Inflammatory macrophage (primary cell): ENCODE measurements at regions not wholly inside any gene's neighbourhood (a gene's known extent, or its start where the extent isn't known, plus 50 kb on each side); places are given as distances from the start of the nearest gene placed in this dataset.

Experiments used
- DNase-seq, 2 donors: peaks; one replicate each; pipeline ENCODE4 v3.0.0-alpha.2; 2020 to 2022

DNA sequence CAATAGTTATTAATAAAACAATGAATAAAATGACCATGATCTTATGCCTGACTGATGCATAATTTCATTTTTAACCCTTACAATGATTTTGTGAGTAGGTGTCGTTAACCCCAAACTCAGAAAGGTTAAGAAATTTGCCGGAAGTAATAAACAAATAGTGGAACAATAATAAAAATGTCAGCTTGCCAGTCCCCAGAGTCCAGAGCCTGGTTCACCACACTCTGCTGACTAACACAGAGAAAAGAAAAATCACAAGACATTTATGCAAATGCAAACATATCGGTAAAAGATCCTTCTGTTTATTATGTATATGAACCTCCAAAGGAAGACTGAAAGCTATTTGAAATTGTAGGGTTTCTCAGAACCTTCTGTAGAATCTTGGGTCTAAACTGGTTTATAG lies 563.7 kb downstream of the EFNB2 start:
- no peak for DNase-seq

DNA sequence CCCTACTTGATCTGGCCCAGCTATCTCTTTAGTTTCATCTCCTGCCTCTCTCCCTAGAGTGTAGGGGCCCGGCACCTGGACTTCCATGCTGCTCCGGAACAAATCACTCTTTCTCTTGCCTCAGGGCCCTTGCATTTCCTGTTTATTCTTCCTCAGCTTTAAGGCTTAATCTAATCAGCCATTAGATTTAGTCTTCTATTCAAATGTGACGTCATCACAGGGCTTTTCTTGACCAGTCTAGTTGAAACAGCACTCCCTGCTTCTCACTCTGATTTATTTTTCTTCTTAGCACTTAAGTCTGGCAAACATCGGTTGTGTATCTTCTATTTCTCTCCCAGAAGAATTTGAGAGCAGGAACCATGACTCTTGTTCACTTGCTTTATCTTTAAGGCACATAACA lies 564.1 kb downstream of the EFNB2 start:
- no peak for DNase-seq

DNA sequence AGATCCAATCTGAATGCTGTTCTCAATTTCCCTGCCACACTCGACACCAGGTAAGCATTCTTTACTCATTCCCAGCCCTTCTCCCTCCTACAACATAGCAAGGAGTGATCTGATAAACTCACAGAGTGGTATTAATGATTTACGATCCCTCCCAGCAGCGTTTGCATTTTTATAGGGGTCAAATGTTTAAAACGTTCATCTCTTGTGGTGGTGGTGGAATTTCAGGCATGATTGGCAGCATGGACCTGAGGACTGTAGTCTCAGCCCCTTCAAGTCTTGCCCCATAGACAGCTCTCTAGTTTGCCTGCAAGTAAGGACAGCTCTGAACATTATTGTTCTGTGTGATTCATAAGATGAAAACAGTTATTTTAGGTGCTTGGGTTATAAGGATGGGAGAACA lies 565.7 kb downstream of the EFNB2 start:
- DNase-seq: no peak

- no peak for DNase-seq
These were observed 569.6 kb downstream of the EFNB2 start for GRCh38 chr13:105965910-105966309.

DNA sequence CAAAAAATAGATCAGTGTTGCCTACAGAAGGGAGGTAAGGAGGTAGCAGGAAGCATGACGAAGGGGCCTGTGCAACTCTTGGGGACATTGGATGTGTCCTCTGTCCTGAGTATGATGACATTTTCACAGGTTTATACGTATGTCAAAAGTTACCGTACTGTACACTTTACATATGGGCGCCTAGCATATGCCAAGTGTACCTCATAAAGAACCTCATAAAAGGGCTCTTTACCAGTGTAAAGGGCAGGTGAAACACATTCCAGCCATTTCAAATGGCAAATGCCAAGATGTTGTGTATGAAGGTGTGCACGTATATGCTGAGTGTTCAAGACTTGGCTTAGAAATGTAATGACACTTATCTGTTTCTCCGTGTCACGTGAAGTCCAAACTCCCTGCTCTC lies 573.4 kb downstream of the EFNB2 start:
- no peak for DNase-seq

GRCh38 chr13:105961438-105961837 lies 574.0 kb downstream of the EFNB2 start:
- no peak for DNase-seq

DNA sequence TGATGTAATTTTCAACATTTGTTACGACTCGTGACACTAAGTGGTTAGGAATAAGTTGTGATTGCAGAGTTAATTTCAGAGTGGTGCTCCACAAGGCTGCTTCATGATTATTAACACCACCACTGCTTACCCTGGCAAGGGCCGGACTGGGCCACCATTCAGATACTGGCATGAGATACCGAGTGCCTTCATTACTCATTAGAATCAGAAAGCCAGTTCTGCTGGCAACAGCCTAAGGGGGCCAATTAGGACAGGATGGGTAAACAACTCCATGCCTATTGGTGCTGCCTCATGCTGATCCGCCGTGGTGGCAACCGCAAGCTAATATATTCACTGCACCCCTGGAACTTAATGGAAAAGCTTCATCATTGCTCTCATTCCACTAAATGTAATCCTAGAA lies 575.1 kb downstream of the EFNB2 start:
- no peak for DNase-seq

DNA sequence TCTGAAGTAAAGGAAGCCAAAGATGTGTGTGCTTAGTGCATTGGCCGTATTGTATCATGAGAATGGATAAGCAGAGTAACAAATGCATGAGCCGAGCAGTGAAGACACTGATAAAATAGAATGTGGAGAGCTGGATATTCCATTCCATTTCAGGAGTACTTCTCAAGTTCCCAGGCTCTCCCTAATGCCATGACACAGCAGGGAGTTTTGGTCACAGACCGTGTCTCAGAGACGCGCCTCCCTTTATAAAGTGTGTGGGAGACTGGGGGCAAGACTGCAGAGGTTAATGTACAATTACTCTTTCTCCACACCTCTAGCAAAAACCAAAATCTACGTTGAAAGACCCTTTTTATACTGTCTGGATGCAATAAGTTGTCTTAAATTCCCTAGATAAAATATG lies 575.6 kb downstream of the EFNB2 start:
- no peak for DNase-seq

DNA sequence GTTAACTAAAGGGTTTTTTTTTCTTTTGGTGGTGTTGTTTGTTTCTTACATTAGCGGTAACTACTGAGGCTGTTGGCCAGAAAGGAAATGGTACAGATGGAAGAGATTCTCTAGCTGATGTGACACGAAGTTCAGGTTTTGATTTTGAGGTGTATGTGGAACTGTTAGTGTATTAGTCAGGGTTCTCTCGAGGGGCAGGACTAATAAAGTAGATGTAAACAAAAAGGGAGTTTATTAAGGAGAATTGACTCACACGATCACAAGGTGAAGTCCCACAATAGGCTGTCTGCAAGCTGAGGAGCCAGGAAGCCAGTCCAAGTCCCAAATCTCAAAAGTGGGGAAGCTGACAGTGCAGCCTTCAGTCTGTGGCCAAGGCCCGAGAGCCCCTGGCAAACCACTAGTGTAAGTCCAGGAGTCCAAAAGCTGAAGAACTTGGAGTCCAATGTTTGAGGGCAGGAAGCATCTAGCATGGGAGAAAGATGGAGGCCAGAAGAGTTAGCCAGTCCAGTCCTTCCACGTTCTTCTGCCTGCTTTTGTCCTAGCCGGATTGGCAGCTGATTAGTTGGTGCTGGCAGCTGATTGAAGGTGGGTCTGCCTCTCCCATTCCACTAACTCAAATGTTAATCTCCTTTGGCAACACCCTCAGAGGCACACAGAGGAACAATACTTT lies 577.6 kb downstream of the EFNB2 start:
- DNase-seq: no peak

DNA sequence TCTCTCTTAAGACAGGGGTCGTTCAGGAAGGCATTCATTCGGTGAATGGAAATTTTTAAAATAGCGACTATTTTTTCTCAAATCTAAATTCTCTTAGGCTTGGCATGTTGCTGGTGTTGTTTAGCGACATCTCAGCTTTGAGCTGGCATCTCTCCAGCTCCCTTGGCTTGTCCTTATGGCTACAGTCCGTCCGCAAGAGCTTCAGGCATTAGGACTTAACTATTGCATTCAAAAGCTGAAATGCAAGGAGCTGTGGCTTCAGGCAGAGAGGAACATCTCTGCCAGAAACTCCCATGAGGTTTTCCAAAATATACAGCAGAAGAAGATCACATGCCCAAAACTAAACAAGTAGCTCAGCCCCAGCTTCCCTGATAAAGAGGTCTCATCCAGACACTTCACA lies 578.5 kb downstream of the EFNB2 start:
- DNase-seq: no peak

GRCh38 chr13:105952973-105953290 lies 582.5 kb downstream of the EFNB2 start:
- DNase-seq: no peak

- no peak for DNase-seq
These were observed 583.1 kb downstream of the EFNB2 start for GRCh38 chr13:105952233-105952972.

DNA sequence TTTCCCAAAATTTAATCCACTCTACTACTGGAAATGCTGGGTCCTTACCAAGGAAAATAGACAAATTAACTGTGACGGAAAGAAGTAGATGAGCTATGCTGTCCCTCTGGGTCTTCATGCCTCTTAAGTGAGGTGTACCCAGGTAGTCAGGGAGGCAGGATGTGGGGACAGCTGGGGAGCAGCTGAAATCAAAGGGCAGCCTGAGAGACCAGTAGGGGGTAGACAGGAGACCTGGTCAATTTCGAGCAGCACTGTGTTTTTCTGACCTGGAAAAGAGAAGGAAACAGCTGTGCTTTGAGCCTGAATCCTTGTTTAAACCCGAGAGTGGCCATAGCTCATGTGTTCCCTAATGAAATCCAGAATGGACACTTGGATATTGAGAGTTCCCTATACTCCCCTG lies 587.3 kb downstream of the EFNB2 start:
- no peak for DNase-seq

DNA sequence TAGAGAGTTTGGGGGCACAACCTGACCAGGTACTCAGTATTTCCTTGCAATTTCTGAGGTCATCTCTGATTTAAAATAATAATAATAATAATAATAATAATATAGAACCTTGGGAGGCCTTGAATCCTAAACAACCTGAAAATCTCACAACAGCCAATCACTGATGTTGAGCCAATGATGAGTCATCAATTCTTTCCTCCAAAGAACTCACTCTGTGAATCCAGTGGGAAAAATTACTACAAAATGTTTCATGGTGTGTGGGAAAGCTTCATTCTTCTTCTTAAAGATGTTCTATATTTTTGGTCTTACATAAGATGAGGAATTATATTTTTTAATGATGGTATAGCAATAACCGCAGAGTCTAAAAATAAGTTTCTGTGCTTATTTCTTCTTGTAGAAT lies 594.6 kb downstream of the EFNB2 start:
- no peak for DNase-seq

GRCh38 chr13:105937451-105937850 lies 598.0 kb downstream of the EFNB2 start:
- no peak for DNase-seq

DNA sequence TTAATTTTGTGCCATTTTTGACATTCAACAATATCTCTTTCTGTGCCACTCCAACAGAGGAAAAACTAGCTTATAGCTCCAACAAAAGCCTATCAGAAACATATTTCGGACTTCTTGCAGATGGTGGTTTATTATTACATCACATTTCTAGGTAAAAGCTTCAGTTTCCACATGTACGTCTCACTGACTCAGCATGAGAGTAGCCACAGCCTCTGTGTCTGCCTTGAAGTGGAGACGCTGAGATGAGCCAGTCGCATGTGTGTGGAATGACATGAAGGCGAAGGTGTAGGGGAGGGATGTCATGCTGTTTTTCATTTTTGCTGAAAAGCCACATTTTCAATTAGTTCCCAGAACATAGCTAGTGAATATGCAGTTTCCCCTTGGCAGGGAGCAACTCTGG lies 598.6 kb downstream of the EFNB2 start:
- no peak for DNase-seq

DNA sequence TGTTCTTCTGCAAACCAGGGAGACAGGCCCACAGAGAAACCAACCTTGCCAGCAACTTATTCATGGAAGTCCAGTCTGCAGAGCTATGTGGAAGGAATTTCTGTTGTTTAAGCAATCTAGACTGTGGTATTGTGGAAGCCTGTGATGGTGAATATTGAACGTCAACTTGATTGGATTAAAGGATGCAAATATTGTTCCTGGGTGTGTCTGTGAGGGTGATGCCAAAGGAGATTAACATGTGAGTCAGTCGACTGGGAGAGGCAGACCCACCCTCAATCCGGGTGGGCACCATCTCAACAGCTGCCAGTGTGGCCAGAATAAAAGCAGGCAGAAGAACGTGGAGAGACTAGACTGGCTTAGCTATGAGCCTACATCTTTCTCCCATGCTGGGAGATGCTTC lies 606.0 kb downstream of the EFNB2 start:
- DNase-seq: no peak

DNA sequence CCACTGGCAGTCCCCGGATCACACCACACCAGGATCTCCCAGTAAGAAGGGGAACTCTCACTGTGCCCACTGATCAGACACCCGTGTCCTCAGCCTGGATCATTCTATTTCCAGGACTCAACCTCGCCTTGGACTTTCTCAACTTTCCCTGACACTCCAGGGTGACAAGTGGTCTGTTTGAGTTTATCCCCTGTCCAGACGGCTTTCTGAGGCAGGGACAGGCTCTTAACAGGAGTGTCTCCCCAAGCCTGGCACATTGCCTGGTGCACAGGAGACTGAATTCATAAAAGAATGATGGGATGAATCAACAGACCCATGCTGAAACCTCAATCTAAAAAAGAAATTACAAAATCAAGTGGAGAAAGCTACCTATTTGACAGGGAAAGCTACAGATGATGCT lies 606.6 kb downstream of the EFNB2 start:
- no peak for DNase-seq

DNA sequence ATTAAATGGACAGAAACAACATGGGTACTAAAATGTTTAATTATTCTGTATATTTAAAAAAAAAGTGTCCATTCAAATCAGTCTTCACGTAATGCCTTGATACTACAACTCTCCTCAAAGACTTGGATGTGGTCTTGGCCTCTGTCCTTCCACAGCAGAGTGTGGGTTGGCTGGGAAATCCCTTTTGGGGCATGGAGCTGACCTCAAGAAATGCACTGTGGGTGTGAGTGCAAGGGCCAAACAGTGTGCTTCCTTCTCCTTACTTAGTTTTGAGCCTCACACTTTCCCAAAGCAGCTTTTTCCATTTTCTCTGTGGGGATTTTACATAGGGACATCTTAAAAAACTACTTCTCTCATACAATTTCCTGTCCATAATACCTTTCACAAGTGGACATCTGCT lies 607.4 kb downstream of the EFNB2 start:
- no peak for DNase-seq

- DNase-seq: no peak
These were observed 610.0 kb downstream of the EFNB2 start for GRCh38 chr13:105925496-105925895.

DNA sequence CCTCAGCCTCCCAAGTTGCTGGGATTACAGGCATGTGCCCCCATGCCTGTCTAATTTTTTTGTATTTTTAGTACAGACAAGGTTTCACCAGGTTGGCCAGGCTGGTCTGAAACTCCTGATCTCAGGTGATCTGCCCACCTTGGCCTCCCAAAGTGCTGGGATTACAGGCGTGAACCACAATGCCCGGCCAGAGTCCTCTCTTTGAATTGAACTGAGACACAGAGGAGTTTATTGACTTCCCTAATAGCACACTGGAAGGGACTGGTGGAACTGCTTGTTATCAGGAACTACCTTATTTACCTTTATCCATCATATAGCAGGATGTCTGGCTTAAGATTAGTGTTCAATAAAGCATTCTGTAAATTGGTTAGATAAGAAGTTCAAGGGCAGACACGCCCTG lies 613.8 kb downstream of the EFNB2 start:
- DNase-seq: no peak

GRCh38 chr13:105920370-105920769 lies 615.1 kb downstream of the EFNB2 start:
- DNase-seq: peak; percentile 3 to 6

- DNase-seq: no peak
These were observed 616.4 kb downstream of the EFNB2 start for GRCh38 chr13:105918842-105919741.
